ENCODE measurements at regions not wholly inside any gene's neighbourhood (a gene's known extent, or its start where the extent isn't known, plus 50 kb on each side); places are given as distances from the start of the nearest gene placed in this dataset.
"Not testable (repeated sequence)": the region's sequence is repeated elsewhere in the genome, so short reads cannot be mapped to it uniquely, and the experiment has no call there.

GRCh38 chr3:191894406-191894805, 433.4 kb downstream of the PYDC2 start:
- Histone ChIP-seq H3K4me1 (ENCODE audit: low read depth) (no peaks in the 10 kb centered on the region), H3K36me3 (ENCODE audit: low read depth) (no peaks in the 10 kb centered on the region), H3K4me3 (no peak overlapping the region), H3K9me3 (no peaks in the 10 kb centered on the region)
- DNase-seq (no peak), ATAC-seq (no peak)
- TF ChIP-seq CTCF (IDR thresholded peaks at IDR 0.05): no peak
- intact Hi-C loops (cut with DNase I, micrococcal nuclease): no loop called here

- Histone ChIP-seq H3K36me3 (ENCODE audit: low read depth) (no peaks in the 10 kb centered on the region), H3K9me3 (no peaks in the 10 kb centered on the region), H3K4me1 (ENCODE audit: low read depth) (no peaks in the 10 kb centered on the region), H3K4me3 (no peak overlapping the region)
- no peak for ATAC-seq
- DNase-seq: no peak
- intact Hi-C loops (cut with DNase I, micrococcal nuclease): no loop called here
- no peak for TF ChIP-seq CTCF (IDR thresholded peaks at IDR 0.05)
Observed at GRCh38 chr3:191901741-191902140, 440.8 kb downstream of the PYDC2 start.

- ATAC-seq (no peak), DNase-seq (no peak)
- H3K9me3 ChIP-seq: peaks cover 2% of the 10 kb centered on the region
- H3K4me1 ChIP-seq (ENCODE audit: low read depth): no peaks in the 10 kb centered on the region
- H3K4me3 ChIP-seq: no peak overlapping the region
- H3K36me3 ChIP-seq (ENCODE audit: low read depth): no peaks in the 10 kb centered on the region
- TF ChIP-seq CTCF (IDR thresholded peaks at IDR 0.05): no peak
- intact Hi-C loops (cut with DNase I, micrococcal nuclease): no loop called here
Observed at GRCh38 chr3:191912616-191913204, 451.7 kb downstream of the PYDC2 start.

GRCh38 chr3:191915712-191916111, 454.7 kb downstream of the PYDC2 start:
- ATAC-seq: no peak
- no peak for DNase-seq
- no peak overlapping the region for H3K4me3 ChIP-seq
- H3K4me1 ChIP-seq (ENCODE audit: low read depth): no peaks in the 10 kb centered on the region
- H3K36me3 ChIP-seq (ENCODE audit: low read depth): no peaks in the 10 kb centered on the region
- intact Hi-C loops (cut with DNase I, micrococcal nuclease): no loop called here
- peaks cover 2% of the 10 kb centered on the region for H3K9me3 ChIP-seq
- no peak for TF ChIP-seq CTCF (IDR thresholded peaks at IDR 0.05)

GRCh38 chr3:191919491-191920026, 458.6 kb downstream of the PYDC2 start:
- no peaks in the 10 kb centered on the region for H3K4me1 ChIP-seq (ENCODE audit: low read depth)
- intact Hi-C loops (cut with DNase I, micrococcal nuclease): no loop called here
- no peak for ATAC-seq
- no peak overlapping the region for H3K4me3 ChIP-seq
- peaks cover 6% of the 10 kb centered on the region for H3K9me3 ChIP-seq
- TF ChIP-seq CTCF (IDR thresholded peaks at IDR 0.05): no peak
- H3K36me3 ChIP-seq (ENCODE audit: low read depth): no peaks in the 10 kb centered on the region
- DNase-seq: no peak

- DNase-seq (no peak), ATAC-seq (no peak)
- H3K4me3 ChIP-seq: no peak overlapping the region
- H3K9me3 ChIP-seq: peaks cover 4% of the 10 kb centered on the region
- intact Hi-C loops (cut with DNase I, micrococcal nuclease): no loop called here
- no peaks in the 10 kb centered on the region for H3K4me1 ChIP-seq (ENCODE audit: low read depth)
- no peaks in the 10 kb centered on the region for H3K36me3 ChIP-seq (ENCODE audit: low read depth)
- no peak for TF ChIP-seq CTCF (IDR thresholded peaks at IDR 0.05)
Observed at GRCh38 chr3:191922570-191922969, 461.6 kb downstream of the PYDC2 start.

- ATAC-seq; H3K36me3 ChIP-seq (ENCODE audit: low read depth); H3K9me3 ChIP-seq; intact Hi-C loops (cut with DNase I, micrococcal nuclease); H3K4me1 ChIP-seq (ENCODE audit: low read depth); DNase-seq; H3K4me3 ChIP-seq: not testable (repeated sequence)
Observed at GRCh38 chr3:191927183-191927817, 466.3 kb downstream of the PYDC2 start.

GRCh38 chr3:191927998-191928397, 467.0 kb downstream of the PYDC2 start:
- intact Hi-C loops (cut with DNase I, micrococcal nuclease): not testable (repeated sequence)

More at GRCh38 chr3:191927998-191928397, 467.0 kb downstream of the PYDC2 start:
- DNase-seq; H3K9me3 ChIP-seq; H3K36me3 ChIP-seq (ENCODE audit: low read depth); H3K4me1 ChIP-seq (ENCODE audit: low read depth); ATAC-seq; H3K4me3 ChIP-seq: not testable (repeated sequence)
